ENCODE measurements at regions not wholly inside any gene's neighbourhood (a gene's known extent, or its start where the extent isn't known, plus 50 kb on each side); places are given as distances from the start of the nearest gene placed in this dataset.

DNA sequence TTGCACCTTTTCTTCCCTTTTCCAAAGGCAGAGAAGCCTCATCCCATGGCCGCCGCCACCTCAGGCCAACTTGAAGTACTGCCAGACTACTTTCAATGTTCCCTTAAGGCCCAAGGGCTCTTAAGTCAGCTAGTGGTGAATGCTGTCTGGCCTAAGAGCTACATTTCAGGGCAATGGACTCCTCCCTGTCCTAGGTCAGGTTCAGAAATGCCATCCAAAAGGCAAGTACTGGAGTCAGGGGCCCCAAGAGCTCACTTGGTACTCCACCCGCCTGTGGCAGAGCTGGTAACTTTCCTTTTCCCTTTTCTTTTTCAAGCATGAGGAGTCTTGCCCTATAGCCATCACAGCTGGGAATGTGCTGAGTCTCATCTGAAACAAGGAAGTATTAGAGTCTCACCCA, 327.1 kb downstream of the NAP1L3 start:
- no peak for TF ChIP-seq MAFK (IDR thresholded peaks at IDR 0.05; ENCODE audit: low read depth, low read length)
- TF ChIP-seq, protein P1, sequence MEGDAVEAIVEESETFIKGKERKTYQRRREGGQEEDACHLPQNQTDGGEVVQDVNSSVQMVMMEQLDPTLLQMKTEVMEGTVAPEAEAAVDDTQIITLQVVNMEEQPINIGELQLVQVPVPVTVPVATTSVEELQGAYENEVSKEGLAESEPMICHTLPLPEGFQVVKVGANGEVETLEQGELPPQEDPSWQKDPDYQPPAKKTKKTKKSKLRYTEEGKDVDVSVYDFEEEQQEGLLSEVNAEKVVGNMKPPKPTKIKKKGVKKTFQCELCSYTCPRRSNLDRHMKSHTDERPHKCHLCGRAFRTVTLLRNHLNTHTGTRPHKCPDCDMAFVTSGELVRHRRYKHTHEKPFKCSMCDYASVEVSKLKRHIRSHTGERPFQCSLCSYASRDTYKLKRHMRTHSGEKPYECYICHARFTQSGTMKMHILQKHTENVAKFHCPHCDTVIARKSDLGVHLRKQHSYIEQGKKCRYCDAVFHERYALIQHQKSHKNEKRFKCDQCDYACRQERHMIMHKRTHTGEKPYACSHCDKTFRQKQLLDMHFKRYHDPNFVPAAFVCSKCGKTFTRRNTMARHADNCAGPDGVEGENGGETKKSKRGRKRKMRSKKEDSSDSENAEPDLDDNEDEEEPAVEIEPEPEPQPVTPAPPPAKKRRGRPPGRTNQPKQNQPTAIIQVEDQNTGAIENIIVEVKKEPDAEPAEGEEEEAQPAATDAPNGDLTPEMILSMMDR (conservative IDR thresholded peaks at IDR 0.05; ENCODE audit: low read depth, low read length): no peak

All from IMR-90 (cell line).